ENCODE measurements at regions not wholly inside any gene's neighbourhood (a gene's known extent, or its start where the extent isn't known, plus 50 kb on each side); places are given as distances from the start of the nearest gene placed in this dataset.
"Not testable (repeated sequence)": the region's sequence is repeated elsewhere in the genome, so short reads cannot be mapped to it uniquely, and the experiment has no call there.

- DNase-seq = no peak
Measured at GRCh38 chr10:78419481-78420265, 386.0 kb downstream of the RPS24 start.

DNA sequence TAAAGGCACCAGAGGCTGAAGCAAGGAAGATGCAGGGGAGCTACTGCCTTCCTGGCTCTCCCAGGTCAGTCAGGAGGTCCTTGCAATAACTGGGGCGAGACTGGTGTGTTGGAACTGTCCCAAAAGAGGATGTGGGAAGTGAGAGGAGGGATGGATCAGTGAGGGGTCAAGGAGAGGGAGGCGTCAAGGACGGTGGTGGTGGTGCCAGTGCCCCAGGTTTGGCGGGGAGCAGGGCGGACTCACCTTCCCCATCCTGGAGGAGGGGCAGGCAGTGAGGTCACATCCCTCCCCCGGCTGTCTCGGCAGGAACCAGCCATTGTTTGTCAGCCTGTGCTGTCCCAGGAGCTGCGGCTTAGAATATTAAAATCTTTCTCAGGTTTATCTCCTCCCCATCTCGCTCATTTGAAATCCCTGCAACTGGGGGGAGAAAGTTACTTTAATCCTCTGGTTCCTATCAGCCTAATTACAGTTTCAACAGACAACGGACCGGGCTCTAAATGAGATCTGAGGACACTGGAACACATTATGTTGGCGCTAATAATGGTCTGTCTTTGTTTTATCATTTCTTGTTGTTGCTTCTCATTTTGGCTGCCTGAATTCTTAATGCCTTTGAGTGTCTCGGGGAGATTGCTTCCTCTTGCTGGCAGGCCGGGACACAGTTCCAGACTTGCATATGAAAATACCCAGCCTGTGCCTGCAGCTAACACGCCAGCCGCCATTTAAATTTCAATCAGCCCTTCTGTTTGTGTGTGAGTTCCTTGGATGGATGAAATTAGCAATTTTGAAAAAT lies 387.5 kb downstream of the RPS24 start:
- no peak for DNase-seq

- DNase-seq = not testable (repeated sequence)
Measured at GRCh38 chr10:78424050-78424449, 390.4 kb downstream of the RPS24 start.

DNA sequence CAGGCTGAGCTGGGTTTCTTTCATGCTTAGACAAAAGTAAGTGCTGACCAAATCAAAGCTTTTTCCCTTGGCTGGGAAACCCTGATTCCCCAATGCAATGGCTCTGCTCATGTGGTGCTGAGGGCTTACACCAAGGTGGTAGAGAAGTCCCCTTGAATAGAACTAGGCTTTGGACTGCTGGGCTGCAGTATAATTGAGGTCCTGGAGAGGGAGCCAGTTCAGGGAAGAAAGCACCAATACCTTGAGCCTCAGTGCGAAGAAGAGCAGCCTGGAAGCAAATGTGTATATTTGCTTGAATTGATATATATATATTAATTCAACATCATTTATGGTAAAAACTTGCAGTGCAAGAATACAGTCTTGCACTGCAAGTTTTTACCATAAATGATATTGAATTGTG lies 391.1 kb downstream of the RPS24 start:
- no peak for DNase-seq

DNA sequence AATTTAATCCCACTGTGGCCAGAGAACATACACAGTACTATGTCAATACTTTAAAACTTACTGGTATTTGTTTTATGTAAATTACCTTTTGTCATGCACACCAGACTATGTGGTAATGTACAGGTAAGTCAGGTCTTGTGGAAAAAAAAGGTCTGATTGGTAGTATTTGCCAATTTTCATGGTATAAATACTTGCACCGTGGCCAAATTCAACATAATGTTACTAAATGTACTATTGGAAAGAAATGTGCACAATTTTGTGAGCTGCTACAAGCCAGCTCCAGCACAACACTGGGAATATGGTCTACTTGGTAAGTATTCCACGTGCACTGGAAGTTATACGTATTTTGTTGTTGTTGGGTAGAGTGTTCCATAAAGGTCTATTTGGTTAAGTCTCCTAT lies 392.5 kb downstream of the RPS24 start:
- DNase-seq = no peak

DNA sequence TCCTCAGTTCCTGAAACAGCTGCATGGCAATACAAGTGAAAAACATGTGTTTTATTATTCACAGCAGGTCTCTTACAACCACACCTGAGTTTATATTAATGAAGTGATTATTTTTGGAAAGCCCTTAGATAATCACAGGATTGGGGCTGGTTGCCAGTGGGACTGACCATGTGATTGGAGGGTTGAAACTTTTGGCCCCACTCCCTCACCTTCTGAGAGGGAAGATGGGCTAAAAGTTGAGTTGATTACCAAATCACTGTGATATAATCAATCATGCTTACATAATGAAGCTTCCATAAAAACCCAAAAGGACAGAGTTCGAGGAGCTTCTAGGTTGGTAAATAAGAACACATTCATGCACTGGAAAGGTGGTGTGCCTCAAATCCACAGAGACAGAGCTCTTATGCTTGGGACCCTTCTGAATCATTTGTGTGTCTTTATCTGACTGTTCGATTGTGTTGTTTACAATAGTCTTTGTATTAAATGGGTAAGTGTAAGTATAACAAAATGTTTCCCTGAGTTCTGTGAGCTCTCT lies 393.9 kb downstream of the RPS24 start:
- no peak for DNase-seq

DNA sequence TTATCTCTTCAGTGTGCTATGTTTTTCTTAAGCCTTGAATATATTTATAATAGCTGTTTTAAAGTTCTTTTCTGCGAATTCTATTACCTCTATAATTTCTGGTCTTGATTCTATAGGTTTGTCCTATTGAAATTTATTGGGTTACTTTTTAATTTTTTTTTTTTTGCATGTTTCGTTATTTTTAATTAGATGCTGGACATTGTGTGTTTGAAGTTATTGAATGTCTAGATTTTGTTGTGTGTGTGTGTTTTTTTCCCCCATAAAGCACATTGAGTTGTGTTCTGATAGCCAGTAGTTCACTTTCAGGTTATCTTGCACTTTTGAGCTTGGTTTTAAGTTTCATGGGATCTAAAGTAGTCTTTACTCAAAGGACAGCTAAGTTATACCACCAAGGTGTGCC lies 394.9 kb downstream of the RPS24 start:
- DNase-seq = no peak

GRCh38 chr10:78429984-78430383 lies 396.3 kb downstream of the RPS24 start:
- DNase-seq = no peak

- no peak for DNase-seq
Measured at GRCh38 chr10:78432583-78432982, 398.9 kb downstream of the RPS24 start.

- no peak for DNase-seq
Measured at GRCh38 chr10:78433076-78433595, 399.5 kb downstream of the RPS24 start.

DNA sequence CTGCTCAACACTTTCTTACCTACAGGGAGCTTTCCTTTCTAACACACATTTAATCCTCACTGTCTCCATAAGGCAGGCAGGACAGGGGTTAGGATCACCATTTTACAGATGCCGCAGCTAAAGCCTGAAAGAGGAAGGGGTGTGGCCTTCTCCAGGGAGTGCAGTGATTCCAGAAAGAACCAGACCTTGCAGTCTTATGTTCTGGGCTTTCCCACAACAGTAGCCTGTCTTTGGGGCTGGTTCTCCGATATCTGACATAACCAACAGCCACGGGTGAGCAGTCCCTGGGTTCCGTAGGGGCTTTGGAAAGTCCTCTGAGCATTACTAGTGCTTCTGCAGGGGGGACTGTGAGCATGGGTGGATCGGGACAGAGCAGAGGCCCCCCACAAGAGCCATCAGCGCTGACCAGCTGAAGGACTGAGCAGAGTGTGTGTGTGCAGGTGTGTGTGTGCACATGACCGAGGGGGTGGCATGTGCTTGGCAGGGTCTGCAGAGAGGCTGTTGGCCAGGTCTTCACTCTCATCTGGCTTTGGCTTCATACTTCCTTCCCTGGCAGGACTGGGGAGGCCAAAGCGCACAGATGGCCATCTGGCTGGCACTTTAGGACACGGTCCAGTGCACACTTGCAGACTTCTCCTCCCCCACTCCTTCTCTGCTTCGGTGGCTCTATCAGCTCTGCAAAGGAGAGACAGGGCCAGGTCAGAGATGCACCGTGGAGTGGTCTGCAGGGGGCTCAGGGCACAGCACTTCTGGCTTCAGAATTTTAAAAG lies 400.3 kb downstream of the RPS24 start:
- no peak for DNase-seq

- DNase-seq = no peak
Measured at GRCh38 chr10:78434886-78435285, 401.2 kb downstream of the RPS24 start.

DNA sequence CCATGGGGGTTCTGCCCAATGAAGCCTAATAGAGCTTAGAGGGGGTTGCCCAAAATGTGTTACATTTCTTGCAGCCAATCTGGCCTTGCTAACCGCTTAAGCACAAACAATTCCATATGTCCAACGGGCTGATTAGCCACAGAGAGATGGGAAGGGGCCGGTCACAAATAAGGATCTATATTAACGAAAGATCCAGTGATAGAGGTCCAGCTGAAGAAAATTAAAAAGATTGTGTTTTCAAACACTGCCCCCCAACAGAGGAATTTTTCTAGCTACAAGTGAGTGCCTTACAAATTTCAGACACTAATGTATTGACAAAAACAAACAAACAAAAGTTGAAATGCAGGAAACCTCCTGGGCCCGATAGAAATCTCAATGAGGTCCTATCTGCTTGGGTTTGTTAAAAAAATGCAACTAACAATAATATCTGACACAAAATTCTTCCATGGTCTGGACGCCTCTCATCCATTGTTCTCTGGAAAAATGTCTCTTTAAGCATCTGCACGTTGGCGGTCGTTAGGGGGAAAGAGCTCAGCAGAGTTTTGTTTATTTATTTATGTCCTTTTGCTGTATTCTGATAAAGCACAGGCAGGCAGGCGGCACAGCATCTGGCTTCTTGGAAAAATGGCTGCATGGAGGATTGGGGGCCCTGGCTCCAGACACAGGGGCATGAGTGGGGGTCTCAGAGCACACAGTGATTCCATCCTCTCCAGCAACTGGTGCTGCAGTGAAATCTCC lies 402.0 kb downstream of the RPS24 start:
- no peak for DNase-seq

GRCh38 chr10:78436222-78436573 lies 402.5 kb downstream of the RPS24 start:
- DNase-seq = no peak

- no peak for DNase-seq
Measured at GRCh38 chr10:78436706-78437406, 403.2 kb downstream of the RPS24 start.

- DNase-seq = no peak
Measured at GRCh38 chr10:78437407-78437768, 403.7 kb downstream of the RPS24 start.

- DNase-seq = peak in 1 of 5 donors; percentile 6
Measured at GRCh38 chr10:78437998-78438906, 404.6 kb downstream of the RPS24 start.

DNA sequence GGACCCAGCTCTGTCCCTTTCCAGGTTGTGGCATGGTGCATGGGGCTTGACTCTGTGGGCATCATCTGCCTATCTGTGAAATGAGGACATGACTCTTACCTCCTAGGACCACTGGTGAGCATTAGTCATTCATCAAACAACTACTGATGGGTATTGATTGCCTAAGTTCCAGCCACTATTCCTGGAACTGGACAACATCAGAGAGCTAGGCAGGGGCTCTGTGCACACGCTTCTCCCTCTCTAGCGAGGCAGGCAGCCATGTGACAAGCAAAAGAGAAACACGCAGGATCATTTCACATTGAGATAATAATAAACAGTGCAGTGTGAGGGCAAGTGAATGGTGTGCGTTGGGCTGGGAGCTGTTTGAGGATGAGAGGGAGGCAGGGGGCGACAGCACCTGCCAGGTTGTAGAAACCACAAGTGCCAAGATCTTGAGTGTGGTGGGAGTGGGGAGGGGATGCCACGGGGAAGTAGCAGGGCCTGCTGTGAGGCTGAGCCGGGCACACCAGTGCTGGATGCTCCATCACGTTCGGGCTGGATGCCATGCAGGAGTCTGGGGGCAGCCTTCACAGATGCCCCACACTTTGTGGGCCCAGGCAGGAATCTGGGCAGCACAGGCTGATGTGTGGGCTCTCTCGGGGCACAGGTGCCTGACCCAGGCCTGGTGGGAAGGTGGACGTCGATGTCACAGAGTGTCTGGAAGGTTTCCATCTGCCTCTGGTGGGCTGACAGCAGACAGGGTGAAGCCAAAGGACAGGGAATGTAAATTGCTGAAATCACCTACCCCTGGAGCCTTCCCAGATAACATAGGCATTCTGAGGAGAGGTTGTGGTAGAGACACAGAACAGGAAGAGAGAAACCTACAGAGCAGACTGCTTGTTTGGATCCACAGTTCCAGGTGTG lies 405.5 kb downstream of the RPS24 start:
- no peak for DNase-seq

- DNase-seq = no peak
Measured at GRCh38 chr10:78441010-78441409, 407.3 kb downstream of the RPS24 start.
